GM23338 (cell line): ENCODE measurements at regions not wholly inside any gene's neighbourhood (a gene's known extent, or its start where the extent isn't known, plus 50 kb on each side); places are given as distances from the start of the nearest gene placed in this dataset.

Experiments
- CTCF ChIP-seq, 2 experiments: fragments of 200-600 bp in 1 of 2; sonication (generic) in 1 of 2; conservative IDR thresholded peaks; 2 replicates each; pipeline versions ENCODE4 v1.5.1 to v1.6.1; 2016 to 2017; ENCODE audit warnings: antibody characterized with exemption in 2 of 2, low read depth in 2 of 2, mild to moderate bottlenecking in 2 of 2, moderate library complexity in 1 of 2
- ETS1 ChIP-seq: IDR thresholded peaks from 2 replicates; pipeline ENCODE4 v1.6.1; 2016; ENCODE audit warnings: antibody characterized with exemption
- EZH2 ChIP-seq: fragments of 200-600 bp; sonication (generic); IDR thresholded peaks from one replicate; pipeline ENCODE4 v1.8.0; 2017; ENCODE audit warnings: antibody characterized with exemption, mild to moderate bottlenecking, low read depth; ENCODE audit not compliant: unreplicated experiment
- NANOG ChIP-seq: IDR thresholded peaks from 2 replicates; pipeline ENCODE4 v1.6.1; 2016; ENCODE audit warnings: antibody characterized with exemption, borderline replicate concordance
- POLR2AphosphoS5 ChIP-seq: IDR thresholded peaks from 2 replicates; pipeline ENCODE4 v1.6.1; 2016; ENCODE audit warnings: antibody characterized with exemption, low read depth
- ZNF114 ChIP-seq: fragments of 250-450 bp; sonication (Bioruptor Pico); IDR thresholded peaks from 2 replicates; pipeline ENCODE4 v1.5.0; 2020; ENCODE audit warnings: mild to moderate bottlenecking, moderate library complexity
- ZNF462 ChIP-seq: fragments of 250-450 bp; sonication (Bioruptor Pico); IDR thresholded peaks from 2 replicates; pipeline ENCODE4 v1.5.0; 2020; ENCODE audit warnings: mild to moderate bottlenecking, moderate library complexity

- no peak for TF ChIP-seq ZNF462 (CRISPR knock-in tag)
- TF ChIP-seq POLR2AphosphoS5, result no peak
- TF ChIP-seq NANOG, result no peak
- TF ChIP-seq CTCF (conservative IDR thresholded peaks at IDR 0.05; ENCODE audit: low read depth in 2 of 2), result no peak
- no peak for TF ChIP-seq EZH2
- no peak for TF ChIP-seq ZNF114 (CRISPR knock-in tag)
- TF ChIP-seq ETS1, result no peak
These were observed 139.4 kb downstream of the ID4 start (continued) for GRCh38 chr6:19976411-19977129.
